ENCODE measurements at regions not wholly inside any gene's neighbourhood (a gene's known extent, or its start where the extent isn't known, plus 50 kb on each side); places are given as distances from the start of the nearest gene placed in this dataset.

DNA sequence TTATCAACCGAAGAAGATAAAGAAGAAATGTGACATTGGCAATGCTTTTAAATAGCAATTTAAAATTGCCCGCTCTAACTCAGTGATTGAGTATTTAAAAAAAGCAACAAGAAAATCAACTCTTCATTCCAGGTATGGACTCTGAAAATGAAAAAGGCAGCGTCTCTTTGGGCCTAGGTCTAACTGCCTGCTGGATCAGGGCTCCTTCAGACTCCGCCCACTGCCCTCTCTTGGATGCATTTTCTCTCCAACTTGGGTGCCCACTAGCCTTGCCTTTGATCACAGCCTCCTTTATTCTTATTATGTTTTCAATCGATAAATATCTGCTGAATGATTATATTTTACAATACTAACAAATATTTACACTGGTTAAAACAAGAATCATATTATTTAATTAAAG, 268.9 kb downstream of the MRPL39 start:
- TF ChIP-seq SMC3 (IDR thresholded peaks at IDR 0.05) = no peak
- TF ChIP-seq, protein P1, sequence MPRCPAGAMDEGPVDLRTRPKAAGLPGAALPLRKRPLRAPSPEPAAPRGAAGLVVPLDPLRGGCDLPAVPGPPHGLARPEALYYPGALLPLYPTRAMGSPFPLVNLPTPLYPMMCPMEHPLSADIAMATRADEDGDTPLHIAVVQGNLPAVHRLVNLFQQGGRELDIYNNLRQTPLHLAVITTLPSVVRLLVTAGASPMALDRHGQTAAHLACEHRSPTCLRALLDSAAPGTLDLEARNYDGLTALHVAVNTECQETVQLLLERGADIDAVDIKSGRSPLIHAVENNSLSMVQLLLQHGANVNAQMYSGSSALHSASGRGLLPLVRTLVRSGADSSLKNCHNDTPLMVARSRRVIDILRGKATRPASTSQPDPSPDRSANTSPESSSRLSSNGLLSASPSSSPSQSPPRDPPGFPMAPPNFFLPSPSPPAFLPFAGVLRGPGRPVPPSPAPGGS (IDR thresholded peaks at IDR 0.05) = no peak
- TF ChIP-seq, protein P2, sequence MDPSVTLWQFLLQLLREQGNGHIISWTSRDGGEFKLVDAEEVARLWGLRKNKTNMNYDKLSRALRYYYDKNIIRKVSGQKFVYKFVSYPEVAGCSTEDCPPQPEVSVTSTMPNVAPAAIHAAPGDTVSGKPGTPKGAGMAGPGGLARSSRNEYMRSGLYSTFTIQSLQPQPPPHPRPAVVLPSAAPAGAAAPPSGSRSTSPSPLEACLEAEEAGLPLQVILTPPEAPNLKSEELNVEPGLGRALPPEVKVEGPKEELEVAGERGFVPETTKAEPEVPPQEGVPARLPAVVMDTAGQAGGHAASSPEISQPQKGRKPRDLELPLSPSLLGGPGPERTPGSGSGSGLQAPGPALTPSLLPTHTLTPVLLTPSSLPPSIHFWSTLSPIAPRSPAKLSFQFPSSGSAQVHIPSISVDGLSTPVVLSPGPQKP (IDR thresholded peaks at IDR 0.05; ENCODE audit: low read depth, low read length) = no peak
- TF ChIP-seq POLR2A (IDR thresholded peaks at IDR 0.05; ENCODE audit: low read length) = no peak
- TF ChIP-seq CHD4 (IDR thresholded peaks at IDR 0.05; ENCODE audit: borderline replicate concordance) = no peak
- TF ChIP-seq, protein P3, sequence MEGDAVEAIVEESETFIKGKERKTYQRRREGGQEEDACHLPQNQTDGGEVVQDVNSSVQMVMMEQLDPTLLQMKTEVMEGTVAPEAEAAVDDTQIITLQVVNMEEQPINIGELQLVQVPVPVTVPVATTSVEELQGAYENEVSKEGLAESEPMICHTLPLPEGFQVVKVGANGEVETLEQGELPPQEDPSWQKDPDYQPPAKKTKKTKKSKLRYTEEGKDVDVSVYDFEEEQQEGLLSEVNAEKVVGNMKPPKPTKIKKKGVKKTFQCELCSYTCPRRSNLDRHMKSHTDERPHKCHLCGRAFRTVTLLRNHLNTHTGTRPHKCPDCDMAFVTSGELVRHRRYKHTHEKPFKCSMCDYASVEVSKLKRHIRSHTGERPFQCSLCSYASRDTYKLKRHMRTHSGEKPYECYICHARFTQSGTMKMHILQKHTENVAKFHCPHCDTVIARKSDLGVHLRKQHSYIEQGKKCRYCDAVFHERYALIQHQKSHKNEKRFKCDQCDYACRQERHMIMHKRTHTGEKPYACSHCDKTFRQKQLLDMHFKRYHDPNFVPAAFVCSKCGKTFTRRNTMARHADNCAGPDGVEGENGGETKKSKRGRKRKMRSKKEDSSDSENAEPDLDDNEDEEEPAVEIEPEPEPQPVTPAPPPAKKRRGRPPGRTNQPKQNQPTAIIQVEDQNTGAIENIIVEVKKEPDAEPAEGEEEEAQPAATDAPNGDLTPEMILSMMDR (IDR thresholded peaks at IDR 0.05) = no peak
- no peak for TF ChIP-seq MYC (IDR thresholded peaks at IDR 0.05; ENCODE audit: borderline replicate concordance, low read length)
- no peak for TF ChIP-seq MAFK (IDR thresholded peaks at IDR 0.05; ENCODE audit: partially characterized antibody)

All from A549 (cell line).